NCI-H146 treated with DMSO at 0.1 percent for 48 hours (cell line): ENCODE measurements at regions not wholly inside any gene's neighbourhood (a gene's known extent, or its start where the extent isn't known, plus 50 kb on each side); places are given as distances from the start of the nearest gene placed in this dataset.

Experiments
- DNase-seq: peaks from one replicate; lab custom pipeline; 2025; ENCODE audit not compliant: unreplicated experiment; lab: John Stamatoyannopoulos, UW

DNA sequence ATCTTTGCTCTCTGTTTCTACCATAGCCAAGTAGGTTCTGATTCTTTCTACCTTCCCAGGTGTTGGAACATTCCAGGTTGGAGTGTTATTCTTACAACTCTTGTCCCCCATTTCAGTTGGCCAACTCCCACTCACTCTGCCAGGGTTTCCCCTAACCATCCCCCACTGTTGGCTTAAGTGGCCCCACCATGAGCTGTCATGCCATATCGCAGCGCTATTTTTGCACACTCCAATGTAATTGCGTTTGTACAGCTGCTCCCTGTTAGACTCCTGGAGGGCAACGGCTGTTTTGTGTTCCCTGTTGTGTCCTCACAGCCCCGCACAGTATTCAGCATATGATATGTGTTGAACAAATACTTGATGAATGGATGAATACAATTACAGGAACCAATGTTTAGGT lies 117.7 kb upstream of the ETS2 start:
- peak; percentile 94 for DNase-seq

DNA sequence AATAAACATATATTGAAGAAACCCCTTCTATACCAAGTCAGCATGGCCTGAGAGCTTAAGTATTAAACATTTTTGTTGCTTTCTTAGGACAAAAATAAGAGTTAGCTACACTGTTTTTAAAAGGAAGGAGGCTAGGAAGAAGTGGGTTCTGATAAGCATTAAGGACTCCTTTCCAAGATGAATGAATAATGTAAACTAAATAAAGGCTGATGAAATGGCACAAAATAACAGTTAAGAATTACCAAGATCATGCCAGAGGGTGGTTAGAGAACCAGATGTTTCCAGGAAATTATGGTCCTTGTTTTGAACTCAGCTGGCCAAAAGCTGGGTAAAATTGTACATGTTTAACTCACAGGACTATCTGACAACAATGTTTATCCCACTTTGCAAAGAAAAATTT lies 114.1 kb upstream of the ETS2 start:
- no peak for DNase-seq

DNA sequence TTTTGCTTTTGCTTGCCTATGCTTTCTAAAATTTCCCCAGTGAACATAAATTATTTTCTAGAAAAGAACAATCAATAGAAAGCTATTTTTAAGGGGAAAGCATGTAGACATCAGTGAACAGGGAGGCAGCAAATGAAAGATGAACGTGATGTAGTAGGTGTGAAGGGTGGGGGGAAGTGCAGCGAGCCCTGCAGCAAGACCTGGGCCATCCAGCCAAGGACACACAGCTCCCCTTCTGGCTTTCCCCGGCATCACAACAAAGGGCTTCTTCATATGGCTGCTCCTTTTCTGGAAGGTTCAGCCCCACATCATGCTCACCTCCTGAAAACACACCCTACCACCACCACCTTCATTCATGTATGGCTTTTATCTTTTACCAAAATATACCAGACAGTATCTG lies 109.2 kb upstream of the ETS2 start:
- no peak for DNase-seq

DNA sequence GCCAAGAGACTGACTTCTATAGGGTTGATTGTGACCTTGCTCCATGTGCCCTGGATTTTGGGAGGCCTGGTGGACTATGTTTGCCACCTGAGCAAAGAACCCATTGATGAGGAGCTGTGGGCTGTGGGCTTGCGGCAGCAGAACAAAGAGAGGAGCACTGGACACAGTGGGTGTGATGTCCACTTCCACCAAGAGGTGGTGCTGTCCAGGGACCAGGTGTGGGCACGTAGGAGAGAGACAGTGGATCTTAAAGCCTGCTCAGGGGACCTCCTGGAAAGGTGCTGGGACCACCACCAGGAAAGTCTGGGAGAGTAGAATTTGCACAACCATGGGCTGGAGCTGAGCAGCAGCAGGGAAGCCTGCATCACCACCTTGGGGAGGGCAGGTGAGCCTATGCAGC lies 106.7 kb upstream of the ETS2 start:
- DNase-seq = peak; percentile 22

DNA sequence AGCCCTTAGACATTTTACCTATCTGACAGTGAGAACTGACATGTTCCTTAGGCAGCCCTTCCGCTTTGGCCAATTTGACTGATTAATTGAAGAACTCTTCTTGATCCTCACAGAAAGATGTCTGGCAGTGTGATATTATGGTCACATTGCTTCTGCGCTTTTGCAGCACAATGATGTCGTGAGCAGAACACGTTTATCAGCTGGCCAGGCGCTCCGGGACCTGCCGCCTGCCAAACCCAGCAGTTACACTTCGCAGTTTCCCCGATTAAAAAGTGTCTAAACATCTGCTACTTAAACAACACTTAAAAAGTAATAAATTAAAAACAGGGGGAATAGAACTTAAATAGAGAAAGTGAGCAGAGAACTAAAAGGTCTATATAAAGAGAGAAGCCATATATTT lies 103.5 kb upstream of the ETS2 start:
- no peak for DNase-seq

DNA sequence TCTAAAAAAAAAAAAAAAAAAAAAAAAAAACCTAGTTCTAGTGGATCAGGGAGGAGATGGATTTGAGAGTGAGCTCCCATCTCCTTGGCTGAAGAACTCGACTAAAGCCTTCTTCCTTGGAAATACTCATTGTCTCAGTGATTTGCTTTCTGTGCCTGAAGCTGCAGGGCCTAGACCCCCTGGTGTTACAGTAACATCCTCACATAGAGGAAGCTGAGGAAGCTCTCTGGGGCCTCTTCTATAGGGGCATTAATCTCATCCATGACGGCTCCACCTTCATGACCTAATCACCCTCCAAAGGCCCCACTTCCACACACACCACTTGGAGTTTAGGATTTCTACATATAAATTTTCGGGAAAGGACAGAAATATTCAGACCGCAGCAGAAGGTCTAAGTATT lies 95.9 kb upstream of the ETS2 start:
- no peak for DNase-seq

DNA sequence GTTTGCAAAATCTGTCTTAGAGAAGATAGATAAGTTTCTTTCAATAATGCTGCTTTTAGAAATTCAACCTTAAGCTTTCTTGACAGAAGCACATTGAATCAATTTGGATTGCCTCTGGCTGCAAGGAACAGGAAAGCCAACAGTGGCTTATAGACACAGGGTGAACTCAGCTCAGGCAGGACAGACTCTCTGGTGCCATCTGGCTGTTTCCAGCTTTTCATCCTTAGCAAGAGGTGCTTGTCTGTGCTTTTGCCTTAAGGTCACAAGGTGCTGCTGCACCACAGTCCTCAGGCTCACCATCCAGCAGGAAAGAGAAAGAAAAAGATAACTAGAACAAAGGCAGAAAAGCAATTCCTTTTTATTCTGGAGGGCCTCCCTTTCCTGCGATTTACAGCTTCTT lies 93.7 kb upstream of the ETS2 start:
- DNase-seq = peak; percentile 55

DNA sequence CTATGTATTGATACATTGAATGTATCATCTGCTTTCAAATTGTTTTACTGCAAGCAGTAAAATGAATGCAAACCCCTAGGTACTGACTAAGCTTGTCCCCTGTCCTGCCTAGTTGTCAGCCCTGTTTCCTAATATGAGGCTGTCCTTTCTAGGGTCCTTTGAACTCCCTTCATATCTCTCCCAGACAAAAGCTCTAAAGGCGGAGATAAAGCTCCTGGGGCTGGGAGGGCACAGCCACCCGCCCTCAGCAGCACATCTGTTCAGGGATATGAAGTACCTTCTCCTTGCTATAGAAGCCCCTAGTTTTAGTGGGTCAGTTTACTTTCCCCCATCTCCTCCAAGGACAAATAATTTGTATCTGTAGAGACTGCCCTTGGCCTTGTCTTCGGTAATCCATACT lies 93.1 kb upstream of the ETS2 start:
- no peak for DNase-seq

DNA sequence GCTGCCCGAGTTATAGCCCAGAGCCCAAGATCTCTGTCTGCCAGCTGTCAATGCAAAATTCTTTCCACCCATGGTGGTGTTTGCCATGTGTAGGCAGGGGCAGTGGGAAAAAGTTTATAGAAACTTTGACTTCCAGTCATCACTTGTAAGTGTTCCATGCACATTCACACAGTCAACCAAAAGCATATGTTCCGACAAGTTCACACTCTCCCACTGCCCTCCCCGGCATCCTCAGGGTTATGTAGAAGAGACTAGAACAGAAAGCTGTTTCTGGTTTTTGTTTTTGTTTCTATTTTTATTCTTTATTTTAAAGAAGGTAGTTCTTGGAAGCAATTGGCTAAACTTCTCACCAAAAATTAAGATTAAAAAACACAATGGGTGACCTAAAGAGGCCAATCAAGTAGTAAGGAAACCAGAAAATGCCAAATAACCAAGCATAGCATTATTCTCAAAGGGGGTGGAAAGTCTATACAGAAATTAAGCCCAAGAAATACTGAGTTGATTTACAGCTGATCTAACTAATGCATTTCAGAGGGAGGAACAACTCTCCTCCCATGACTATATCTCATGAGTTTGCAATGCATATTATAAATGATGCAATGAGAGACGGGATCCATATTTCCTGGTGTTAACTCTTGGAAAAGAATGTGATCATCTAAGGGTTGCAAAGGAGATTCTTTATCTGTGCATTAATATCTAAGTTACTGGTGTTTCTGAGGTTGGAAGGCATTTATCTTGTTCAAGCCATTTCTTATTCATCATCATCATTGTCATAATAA lies 91.5 kb upstream of the ETS2 start:
- no peak for DNase-seq

DNA sequence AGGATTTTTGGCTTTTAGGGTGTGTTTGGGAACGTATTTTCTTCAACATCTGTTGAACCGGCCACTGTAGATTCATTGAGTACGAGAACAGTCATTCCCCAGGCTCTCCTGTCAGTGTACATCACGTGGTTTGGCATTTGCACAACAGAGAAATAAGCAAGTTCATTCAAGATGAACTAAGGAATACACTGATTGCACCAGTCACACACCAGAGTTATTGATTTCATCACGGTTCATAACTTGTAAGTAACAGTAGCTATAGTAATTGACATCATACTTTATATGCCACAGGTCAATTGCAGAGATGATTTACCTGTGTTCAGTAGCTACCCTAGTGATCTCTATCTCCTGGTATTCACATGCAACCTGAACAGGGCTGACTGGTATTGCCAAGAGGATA lies 90.7 kb upstream of the ETS2 start:
- no peak for DNase-seq

DNA sequence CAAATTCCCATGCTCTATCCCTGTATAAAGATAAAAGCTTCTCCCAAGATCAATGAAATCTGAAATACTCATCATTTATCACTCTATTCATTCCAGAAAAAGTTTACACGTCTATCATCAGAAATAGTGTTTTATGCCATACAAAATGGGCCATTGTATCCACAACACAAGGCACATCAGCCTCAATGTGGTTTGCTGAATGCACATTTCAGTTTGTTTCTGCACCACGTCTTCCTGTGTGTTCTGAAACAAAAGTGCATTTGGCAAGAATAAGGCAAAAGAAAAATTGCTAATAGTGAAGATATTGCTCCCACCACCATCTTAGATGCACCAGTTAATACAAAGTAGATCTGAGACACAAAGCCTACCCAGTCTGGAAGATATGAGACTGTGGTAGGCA lies 89.6 kb upstream of the ETS2 start:
- no peak for DNase-seq

DNA sequence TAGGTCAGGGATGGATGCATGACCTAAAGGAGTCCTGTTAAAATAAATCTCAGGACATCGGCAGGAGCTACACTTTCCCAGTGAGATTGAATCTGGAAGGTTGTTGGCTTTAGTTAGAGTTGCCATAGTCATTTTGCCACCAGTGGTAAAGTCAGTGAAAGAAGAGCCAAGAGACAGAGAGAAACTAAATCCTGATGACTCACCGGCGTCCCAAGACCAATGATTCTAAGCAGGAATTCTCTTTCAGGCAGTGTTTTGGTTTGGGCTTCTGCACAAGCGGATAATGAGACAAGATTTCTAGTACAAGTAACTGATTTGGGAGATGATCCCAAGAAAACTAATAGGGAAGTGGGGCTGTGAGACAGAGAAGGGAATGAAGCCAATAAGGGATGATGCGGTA lies 88.8 kb upstream of the ETS2 start:
- no peak for DNase-seq

DNA sequence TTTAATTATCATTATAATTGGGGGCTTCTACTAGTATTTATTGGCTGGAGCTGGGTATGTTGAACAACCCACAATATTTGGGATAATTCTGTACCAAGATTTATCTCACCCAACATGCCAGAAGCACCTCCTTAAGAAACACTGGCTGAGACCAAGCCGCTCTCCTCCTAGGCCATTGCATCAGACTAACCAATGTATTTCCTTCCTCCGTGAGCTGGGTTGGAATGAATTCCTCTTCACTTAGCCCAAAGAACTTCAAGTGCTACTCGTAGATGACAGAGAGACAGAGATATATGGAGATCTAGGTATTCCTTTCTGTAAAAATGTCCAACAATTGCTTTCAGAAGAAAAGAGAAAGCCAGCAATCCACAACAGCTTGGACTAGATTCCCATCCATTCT lies 87.2 kb upstream of the ETS2 start:
- no peak for DNase-seq

DNA sequence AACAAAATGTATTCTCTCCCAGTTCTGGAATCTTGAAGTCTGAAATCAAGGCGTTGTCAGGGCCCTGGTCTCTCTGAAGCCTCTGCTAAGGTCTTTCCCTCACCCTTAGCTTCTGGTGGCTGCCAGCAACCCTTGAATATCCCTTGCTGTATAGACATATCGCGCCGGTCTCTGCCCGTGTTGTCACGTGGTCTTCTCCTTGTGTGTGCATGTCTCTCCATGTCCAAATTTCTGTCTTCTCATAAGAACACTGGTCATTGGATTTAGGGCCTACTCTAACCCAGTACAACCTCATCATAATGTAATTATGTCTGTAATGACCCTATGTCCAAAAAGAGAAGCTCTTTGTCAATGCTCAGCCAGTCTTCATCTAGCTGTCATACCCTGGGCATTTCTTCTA lies 85.7 kb upstream of the ETS2 start:
- DNase-seq = no peak

DNA sequence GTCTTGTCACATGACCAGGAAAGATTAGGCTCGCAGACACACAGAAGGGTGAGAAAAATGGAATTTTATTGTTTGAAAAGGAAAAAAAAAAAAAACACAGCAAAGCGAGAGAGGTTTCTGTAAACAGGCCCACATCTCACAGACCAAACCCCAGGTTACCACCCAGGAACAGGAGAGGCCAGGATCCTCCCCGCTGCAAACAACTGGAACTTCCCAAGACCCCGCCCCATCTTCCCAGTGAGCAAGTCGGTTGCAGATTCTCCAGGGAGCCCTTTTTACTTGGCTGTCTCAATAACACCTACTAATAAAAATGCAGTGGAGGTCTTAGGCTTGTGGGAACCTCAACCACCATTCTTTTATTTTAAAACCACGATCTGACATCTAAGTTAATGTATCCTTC lies 84.7 kb upstream of the ETS2 start:
- DNase-seq = no peak

DNA sequence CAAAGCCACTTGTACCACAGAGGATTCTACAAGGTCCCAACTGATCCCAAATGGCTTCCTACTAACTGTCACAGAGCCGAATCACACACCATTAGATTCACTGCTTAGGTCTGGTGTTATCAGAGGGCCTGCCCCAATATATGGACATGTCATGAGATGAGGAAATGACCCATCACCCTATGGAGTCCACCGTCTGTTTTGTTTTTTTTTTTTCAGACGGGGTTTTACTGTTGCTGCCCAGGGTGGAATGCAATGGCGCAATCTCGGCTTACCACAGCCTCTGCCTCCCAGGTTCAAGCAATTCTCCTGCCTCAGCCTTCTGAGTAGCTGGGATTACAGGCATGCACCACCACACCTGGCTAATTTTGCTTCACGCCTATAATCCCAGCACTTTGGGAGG lies 83.8 kb upstream of the ETS2 start:
- DNase-seq = no peak

DNA sequence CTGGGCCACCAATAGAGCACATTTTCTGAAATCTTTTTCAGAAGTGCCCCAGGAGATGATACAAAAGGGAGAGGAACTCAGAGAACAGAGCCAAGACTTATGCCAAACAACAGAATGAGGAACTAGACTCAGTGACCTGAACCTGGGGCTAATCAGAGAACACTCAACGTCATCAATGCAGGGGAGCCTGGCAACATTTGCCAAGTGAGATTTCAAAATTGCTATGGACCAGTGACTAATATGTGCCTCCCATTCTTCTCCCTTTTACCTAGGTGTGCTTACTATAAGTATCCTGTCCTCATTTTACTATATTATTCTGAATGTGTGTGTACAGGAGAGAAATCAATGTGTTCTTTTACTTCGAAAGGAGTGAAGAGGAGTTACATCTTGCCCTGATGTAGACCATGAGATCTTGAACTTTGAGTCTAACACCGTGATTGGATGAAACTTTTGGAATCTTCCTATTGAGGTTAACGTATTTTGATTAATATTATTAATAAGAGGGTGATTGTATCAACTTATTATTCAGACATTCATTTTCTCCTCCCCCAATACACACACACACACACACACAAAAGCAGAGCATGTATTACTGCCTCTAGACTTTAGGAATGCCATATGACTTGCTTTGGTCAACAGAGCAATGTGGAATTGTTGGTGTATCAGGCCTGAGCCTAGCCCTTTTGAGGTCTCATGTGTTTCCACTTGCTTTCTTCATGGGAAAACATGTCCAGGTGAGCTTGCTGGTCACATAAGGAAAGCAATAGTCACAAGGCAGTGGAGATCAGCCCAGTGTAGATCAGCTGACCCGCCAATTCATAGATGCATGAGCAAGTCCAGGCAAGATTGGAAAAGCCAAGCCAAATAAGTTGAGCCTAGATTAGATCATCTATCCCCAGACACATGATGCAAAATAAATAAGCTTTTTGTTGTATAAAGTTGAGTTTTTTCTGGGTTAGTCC lies 80.3 kb upstream of the ETS2 start:
- DNase-seq = no peak

DNA sequence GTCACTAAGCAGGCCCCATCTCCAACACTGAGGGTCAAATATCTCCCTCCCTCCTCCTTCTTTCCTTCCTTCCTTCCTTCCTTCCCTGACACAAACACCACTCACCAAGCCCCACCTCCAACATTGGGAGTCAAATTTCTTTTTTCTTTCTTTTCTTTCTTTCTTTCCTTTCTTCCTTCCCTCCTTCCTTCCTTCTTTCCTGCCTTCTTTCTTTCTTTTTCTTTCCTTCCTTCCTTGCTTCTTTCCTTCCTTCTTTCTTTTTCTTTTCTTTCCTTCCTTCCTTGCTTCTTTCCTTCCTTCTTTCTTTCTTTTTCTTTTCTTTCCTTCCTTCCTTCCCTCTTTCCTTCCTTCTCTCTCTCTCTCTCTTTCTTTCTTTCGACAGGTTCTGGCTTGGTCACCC lies 79.2 kb upstream of the ETS2 start:
- no peak for DNase-seq

DNA sequence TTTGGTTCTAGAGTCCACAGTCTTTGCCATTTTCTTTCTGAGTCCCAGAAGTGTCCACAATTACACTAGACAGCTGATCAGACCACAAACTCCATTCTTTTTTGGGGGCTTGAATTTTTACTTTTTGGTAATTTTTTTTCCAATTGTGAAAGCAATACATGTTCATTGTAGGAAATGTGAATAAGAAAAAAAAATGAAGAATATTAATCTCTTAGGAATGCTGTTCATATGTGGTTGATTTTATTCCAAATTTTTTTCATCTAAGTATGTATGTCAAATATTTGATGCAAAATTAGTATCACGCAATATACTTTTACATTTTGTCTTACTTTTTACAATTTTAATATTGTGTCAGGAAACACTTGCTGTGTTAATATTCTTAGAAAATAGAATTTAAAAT lies 76.4 kb upstream of the ETS2 start:
- no peak for DNase-seq

DNA sequence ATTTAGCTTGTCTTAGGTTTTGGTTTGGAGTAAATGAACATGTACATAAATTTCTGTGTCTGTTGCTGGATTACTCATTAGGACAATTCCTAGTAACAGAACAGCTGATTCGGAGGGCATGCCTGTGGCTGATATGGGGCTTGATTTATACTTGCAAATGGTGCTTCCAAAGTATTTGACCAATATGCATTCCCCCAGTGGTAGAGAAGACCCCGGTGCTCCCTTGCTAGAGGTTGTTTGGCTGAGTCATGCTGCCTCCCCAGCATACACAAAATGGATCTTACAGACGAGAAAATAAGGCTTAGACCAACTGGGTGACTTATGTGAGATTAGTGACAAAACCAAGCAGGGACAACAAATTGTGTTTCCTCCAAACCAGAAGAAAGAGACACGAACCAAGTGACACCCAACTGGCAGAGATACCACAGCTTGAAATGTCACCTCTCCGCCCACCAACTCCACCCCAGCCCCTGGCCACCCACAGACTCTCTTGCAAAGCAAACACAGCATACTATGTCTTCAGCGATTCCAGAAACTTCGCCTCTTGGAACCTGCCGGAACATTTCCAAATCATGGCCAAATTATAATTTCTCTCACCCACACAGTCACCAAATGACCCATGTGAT lies 75.9 kb upstream of the ETS2 start:
- DNase-seq = no peak

DNA sequence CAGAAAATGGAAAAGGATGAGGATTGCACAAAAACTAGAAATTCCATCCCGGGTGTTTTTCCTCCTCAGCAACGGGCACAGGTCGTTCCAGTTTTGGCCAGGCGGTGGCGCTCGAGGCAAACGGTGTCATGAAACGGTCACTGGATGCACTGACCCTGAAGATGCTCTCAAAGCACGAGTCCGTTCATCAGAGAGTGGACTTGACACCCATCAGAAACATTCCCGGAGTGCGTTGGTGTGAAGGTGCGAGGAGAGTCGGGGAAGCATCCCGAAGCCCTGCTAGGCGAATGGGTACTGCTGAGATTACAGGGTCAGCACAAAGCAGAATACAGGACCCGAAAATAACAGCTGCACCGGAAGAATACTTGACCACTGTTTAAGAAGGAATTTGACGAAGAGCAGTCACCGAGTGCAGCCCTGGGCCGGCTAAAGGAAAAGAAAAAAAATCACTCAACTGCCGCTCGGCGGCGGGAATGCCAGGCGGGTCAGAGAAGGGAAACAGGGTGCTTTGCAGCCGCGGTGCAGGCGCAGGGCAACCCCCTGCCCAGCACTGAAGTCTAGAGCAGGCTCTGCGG lies 71.7 kb upstream of the ETS2 start:
- DNase-seq = peak; percentile 65
